Liver (tissue), 7 donors: ENCODE measurements at regions not wholly inside any gene's neighbourhood (a gene's known extent, or its start where the extent isn't known, plus 50 kb on each side); places are given as distances from the start of the nearest gene placed in this dataset.

Source experiments
- DNase-seq: peaks from one replicate; pipeline ENCODE4 v3.0.0-alpha.2; 2017; ENCODE audit warnings: low spot score
- H3K27ac ChIP-seq, 2 donors: one replicate each; pipeline ENCODE4 v1.7.0; 2013; ENCODE audit warnings: inconsistent platforms in 2 of 2, low read length in 2 of 2, control low read depth in 1 of 2, low read depth in 1 of 2, mild to moderate bottlenecking in 1 of 2
- H3K27me3 ChIP-seq, 4 donors: one replicate each; pipeline versions ENCODE4 v1.6.1 to v1.7.0; 2013; ENCODE audit warnings: low read length in 3 of 4, inconsistent platforms in 1 of 4, mild to moderate bottlenecking in 1 of 4, moderate library complexity in 1 of 4; ENCODE audit not compliant: control insufficient read depth in 4 of 4, insufficient read depth in 4 of 4
- H3K36me3 ChIP-seq, 4 donors: one replicate each; pipeline versions ENCODE4 v1.6.1 to v1.7.0; 2013; ENCODE audit warnings: low read length in 3 of 4, mild to moderate bottlenecking in 3 of 4, low read depth in 1 of 4, moderate library complexity in 1 of 4; ENCODE audit not compliant: control insufficient read depth in 4 of 4, insufficient read depth in 3 of 4
- H3K4me1 ChIP-seq, 4 donors: one replicate each; pipeline versions ENCODE4 v1.6.1 to v1.7.0; 2013; ENCODE audit warnings: low read length in 3 of 4, mild to moderate bottlenecking in 3 of 4, moderate library complexity in 1 of 4; ENCODE audit not compliant: control insufficient read depth in 4 of 4, insufficient read depth in 4 of 4
- H3K4me3 ChIP-seq, 3 donors: one replicate each; pipeline versions ENCODE4 v1.6.1 to v1.7.0; 2013; ENCODE audit warnings: low read length in 3 of 3, control low read depth in 1 of 3, low read depth in 1 of 3, mild to moderate bottlenecking in 1 of 3
- H3K9ac ChIP-seq, 2 donors: one replicate each; pipeline ENCODE4 v1.7.0; 2013; ENCODE audit warnings: low read length in 2 of 2, mild to moderate bottlenecking in 2 of 2, moderate library complexity in 2 of 2, control low read depth in 1 of 2, low read depth in 1 of 2
- H3K9me3 ChIP-seq, 4 donors: one replicate each; pipeline versions ENCODE4 v1.6.1 to v1.7.0; 2013; ENCODE audit warnings: low read length in 3 of 4; ENCODE audit not compliant: control insufficient read depth in 4 of 4
- ATF3 ChIP-seq: IDR thresholded peaks from 2 replicates; pipeline ENCODE4 v1.6.1; 2016; ENCODE audit warnings: antibody characterized with exemption
- CTCF ChIP-seq: fragments of 150-350 bp; IDR thresholded peaks from 2 replicates; pipeline ENCODE4 v1.5.1; 2017; ENCODE audit warnings: improper control_type of control experiment, low read depth, low read length; ENCODE audit not compliant: missing input control
- EGR1 ChIP-seq, 2 donors: IDR thresholded peaks; 2 replicates each; pipeline ENCODE4 v1.6.1; 2016 to 2018; ENCODE audit warnings: antibody characterized with exemption in 2 of 2, low read depth in 2 of 2
- FOXA1 ChIP-seq: IDR thresholded peaks from 2 replicates; pipeline ENCODE4 v1.6.1; 2016; ENCODE audit warnings: antibody characterized with exemption
- FOXA2 ChIP-seq: IDR thresholded peaks from 2 replicates; pipeline ENCODE4 v1.6.1; 2016; ENCODE audit warnings: antibody characterized with exemption
- GABPA ChIP-seq, 2 donors: IDR thresholded peaks in 1 of 2; conservative IDR thresholded peaks in 1 of 2; 2 replicates each; pipeline ENCODE4 v1.6.1; 2016; ENCODE audit warnings: antibody characterized with exemption in 2 of 2, mild to moderate bottlenecking in 1 of 2, moderate library complexity in 1 of 2
- HNF4A ChIP-seq, 2 donors: conservative IDR thresholded peaks; 2 replicates each; pipeline ENCODE4 v1.6.1; 2016; ENCODE audit warnings: antibody characterized with exemption in 2 of 2, mild to moderate bottlenecking in 2 of 2
- HNF4G ChIP-seq: IDR thresholded peaks from 2 replicates; pipeline ENCODE4 v1.6.1; 2016; ENCODE audit warnings: antibody characterized with exemption
- JUND ChIP-seq, 2 donors: IDR thresholded peaks; 2 replicates each; pipeline ENCODE4 v1.6.1; 2016; ENCODE audit warnings: antibody characterized with exemption in 2 of 2
- MAX ChIP-seq: IDR thresholded peaks from 2 replicates; pipeline ENCODE4 v1.6.1; 2016; ENCODE audit warnings: antibody characterized with exemption
- NR2F2 ChIP-seq: IDR thresholded peaks from 2 replicates; pipeline ENCODE4 v1.6.1; 2016; ENCODE audit warnings: antibody characterized with exemption
- RAD21 ChIP-seq, 2 donors: IDR thresholded peaks; 2 replicates each; pipeline ENCODE4 v1.6.1; 2016; ENCODE audit warnings: antibody characterized with exemption in 2 of 2, mild to moderate bottlenecking in 2 of 2
- REST ChIP-seq: IDR thresholded peaks from 2 replicates; pipeline ENCODE4 v1.6.1; 2016; ENCODE audit warnings: antibody characterized with exemption, mild to moderate bottlenecking
- RXRA ChIP-seq, 2 donors: IDR thresholded peaks; 2 replicates each; pipeline ENCODE4 v1.6.1; 2017 to 2018; ENCODE audit warnings: antibody characterized with exemption in 2 of 2, mild to moderate bottlenecking in 1 of 2
- SP1 ChIP-seq: IDR thresholded peaks from 2 replicates; pipeline ENCODE4 v1.6.1; 2018; ENCODE audit warnings: antibody characterized with exemption, mild to moderate bottlenecking
- TAF1 ChIP-seq: conservative IDR thresholded peaks from 2 replicates; pipeline ENCODE4 v1.6.1; 2016; ENCODE audit warnings: antibody characterized with exemption, mild to moderate bottlenecking
- YY1 ChIP-seq: IDR thresholded peaks from 2 replicates; pipeline ENCODE4 v1.6.1; 2016; ENCODE audit warnings: antibody characterized with exemption, mild to moderate bottlenecking
- ZBTB33 ChIP-seq: IDR thresholded peaks from 2 replicates; pipeline ENCODE4 v1.6.1; 2016; ENCODE audit warnings: antibody characterized with exemption
- donor health status: healthy.
- donor health status: healthy.
- donor health status: healthy.
- donor health status: healthy.

- TF ChIP-seq GABPA (IDR thresholded peaks at IDR 0.05 in 1 of 2, conservative IDR thresholded peaks at IDR 0.05 in 1 of 2), result no peak
- TF ChIP-seq MAX, result no peak
- peak; percentile 10 to 21 for TF ChIP-seq JUND (IDR thresholded peaks at IDR 0.05)
- no peak for TF ChIP-seq REST
- no peak for TF ChIP-seq EGR1 (IDR thresholded peaks at IDR 0.05; ENCODE audit: low read depth in 2 of 2)
Measured at GRCh38 chr15:95620934-95621579, 709.4 kb upstream of the NR2F2 start (continued).

- Histone ChIP-seq H3K4me1 (peaks cover 0 to 10% (median 0%) of the 10 kb centered on the region in 4 donors), H3K9me3 (no peaks in the 10 kb centered on the region), H3K27me3 (no peaks in the 10 kb centered on the region), H3K36me3 (no peaks in the 10 kb centered on the region), H3K27ac (no peak overlapping the region), H3K4me3 (no peak overlapping the region), H3K9ac (no peak overlapping the region)
- no peak for DNase-seq
- TF ChIP-seq GABPA (IDR thresholded peaks at IDR 0.05 in 1 of 2, conservative IDR thresholded peaks at IDR 0.05 in 1 of 2), result no peak
- no peak for TF ChIP-seq MAX
- TF ChIP-seq FOXA2, result no peak
- TF ChIP-seq CTCF, result no peak
- no peak for TF ChIP-seq RAD21 (IDR thresholded peaks at IDR 0.05)
- TF ChIP-seq HNF4G, result no peak
- TF ChIP-seq ZBTB33, result no peak
- no peak for TF ChIP-seq REST
- no peak for TF ChIP-seq RXRA (IDR thresholded peaks at IDR 0.05)
- TF ChIP-seq SP1, result no peak
- no peak for TF ChIP-seq HNF4A (conservative IDR thresholded peaks at IDR 0.05)
- TF ChIP-seq FOXA1, result no peak
- TF ChIP-seq NR2F2, result no peak
- no peak for TF ChIP-seq EGR1 (IDR thresholded peaks at IDR 0.05; ENCODE audit: low read depth in 2 of 2)
- no peak for TF ChIP-seq TAF1
- TF ChIP-seq YY1, result no peak
- TF ChIP-seq JUND (IDR thresholded peaks at IDR 0.05), result no peak
- no peak for TF ChIP-seq ATF3
Measured at GRCh38 chr15:95622843-95623242, 707.7 kb upstream of the NR2F2 start.
